Middle frontal gyrus (tissue), 1 donor: ENCODE measurements at regions not wholly inside any gene's neighbourhood (a gene's known extent, or its start where the extent isn't known, plus 50 kb on each side); places are given as distances from the start of the nearest gene placed in this dataset.
"Not testable (repeated sequence)": the region's sequence is repeated elsewhere in the genome, so short reads cannot be mapped to it uniquely, and the experiment has no call there.

ENCODE experiments used
- DNase-seq: peaks from one replicate; pipeline ENCODE4 v3.0.0-alpha.2; 2015; ENCODE audit warnings: low spot score; ENCODE audit errors: extremely low spot score

- DNase-seq, result no peak
These were observed 140.3 kb upstream of the IER5L start for GRCh38 chr9:129318121-129319075.

- no peak for DNase-seq
These were observed 139.3 kb upstream of the IER5L start for GRCh38 chr9:129317179-129318011.

GRCh38 chr9:129316281-129317030, 138.4 kb upstream of the IER5L start:
- DNase-seq, result no peak

GRCh38 chr9:129313331-129313955, 135.4 kb upstream of the IER5L start:
- no peak for DNase-seq

GRCh38 chr9:129312251-129313122, 134.4 kb upstream of the IER5L start:
- DNase-seq, result no peak

- no peak for DNase-seq
These were observed 133.6 kb upstream of the IER5L start for GRCh38 chr9:129311643-129312042.

- DNase-seq, result no peak
These were observed 132.7 kb upstream of the IER5L start for GRCh38 chr9:129310666-129311350.

GRCh38 chr9:129309906-129310305, 131.8 kb upstream of the IER5L start:
- no peak for DNase-seq

- no peak for DNase-seq
These were observed 131.0 kb upstream of the IER5L start for GRCh38 chr9:129309041-129309430.

- DNase-seq, result no peak
These were observed 129.3 kb upstream of the IER5L start for GRCh38 chr9:129307227-129307970.

GRCh38 chr9:129306318-129306973, 128.4 kb upstream of the IER5L start:
- no peak for DNase-seq

- DNase-seq, result no peak
These were observed 127.2 kb upstream of the IER5L start for GRCh38 chr9:129305246-129305645.

GRCh38 chr9:129301941-129302340, 123.9 kb upstream of the IER5L start:
- no peak for DNase-seq

GRCh38 chr9:129296195-129296594, 118.1 kb upstream of the IER5L start:
- not testable (repeated sequence) for DNase-seq

GRCh38 chr9:129291041-129291501, 113.0 kb upstream of the IER5L start:
- no peak for DNase-seq

GRCh38 chr9:129290606-129291005, 112.5 kb upstream of the IER5L start:
- no peak for DNase-seq

GRCh38 chr9:129289883-129290282, 111.8 kb upstream of the IER5L start:
- DNase-seq, result no peak

GRCh38 chr9:129289131-129289731, 111.2 kb upstream of the IER5L start:
- no peak for DNase-seq
